WI38 (cell line): ENCODE measurements at regions not wholly inside any gene's neighbourhood (a gene's known extent, or its start where the extent isn't known, plus 50 kb on each side); places are given as distances from the start of the nearest gene placed in this dataset.
"Not testable (repeated sequence)": the region's sequence is repeated elsewhere in the genome, so short reads cannot be mapped to it uniquely, and the experiment has no call there.

Source experiments
- H3K4me3 ChIP-seq: 2 replicates; pipeline ENCODE4 v1.5.1; 2011; ENCODE audit warnings: low read depth, mild to moderate bottlenecking, control low read depth, low read length
- CTCF ChIP-seq: IDR thresholded peaks from 2 replicates; pipeline ENCODE4 v1.5.1; 2012; ENCODE audit warnings: low read depth, mild to moderate bottlenecking, control low read depth, low read length

GRCh38 chr18:65215865-65216466 is 534.8 kb upstream of the CDH7 start:
- H3K4me3 ChIP-seq, result no peak overlapping the region
- no peak for TF ChIP-seq CTCF

GRCh38 chr18:65214456-65214855 is 536.4 kb upstream of the CDH7 start:
- H3K4me3 ChIP-seq, result no peak overlapping the region
- no peak for TF ChIP-seq CTCF

GRCh38 chr18:65206551-65207260 is 544.1 kb upstream of the CDH7 start:
- no peak overlapping the region for H3K4me3 ChIP-seq
- TF ChIP-seq CTCF, result no peak

- no peak for TF ChIP-seq CTCF
- H3K4me3 ChIP-seq, result no peak overlapping the region
Measured at GRCh38 chr18:65202091-65202490, 548.7 kb upstream of the CDH7 start.

- TF ChIP-seq CTCF, result no peak
- no peak overlapping the region for H3K4me3 ChIP-seq
Measured at GRCh38 chr18:65175681-65176080, 575.1 kb upstream of the CDH7 start.

- H3K4me3 ChIP-seq, result not testable (repeated sequence)
Measured at GRCh38 chr18:65162086-65162485, 588.7 kb upstream of the CDH7 start.

GRCh38 chr18:65146482-65147021 is 604.3 kb upstream of the CDH7 start:
- no peak for TF ChIP-seq CTCF
- H3K4me3 ChIP-seq, result no peak overlapping the region

GRCh38 chr18:65145312-65145711 is 605.5 kb upstream of the CDH7 start:
- no peak overlapping the region for H3K4me3 ChIP-seq
- TF ChIP-seq CTCF, result no peak
